Endothelial cell of umbilical vein (primary cell): ENCODE measurements at regions not wholly inside any gene's neighbourhood (a gene's known extent, or its start where the extent isn't known, plus 50 kb on each side); places are given as distances from the start of the nearest gene placed in this dataset.

Experiments used
- BruUV-seq: library from RNA; stranded (reverse); fragments of 400-500 nt; replicated peaks from 2 replicates; lab custom pipeline; 2021; lab: Mats Ljungman, UMichigan
- CTCF ChIA-PET: fragments of 300-600, 350-600 bp; sonication (Branson Sonifier 250); formaldehyde crosslinking; loops from one replicate; lab custom pipeline; 2021; ENCODE audit warnings: antibody characterized with exemption, inconsistent platforms; lab: Charles Lee
- POLR2A ChIA-PET: fragments of 300-600, 350-600 bp; sonication (Branson Sonifier 250); formaldehyde crosslinking; loops from one replicate; lab custom pipeline; 2021; ENCODE audit warnings: antibody characterized with exemption, inconsistent platforms; lab: Charles Lee
- DNase-seq: peaks from one replicate; pipeline ENCODE4 v3.0.0-alpha.2; 2011; ENCODE audit warnings: low read depth, low spot score
- FAIRE-seq: peaks from 2 replicates; lab custom pipeline; 2011; peaks lifted over from hg19 to GRCh38; lab: Jason Lieb, UNC
- H2AFZ ChIP-seq: 2 replicates; pipeline ENCODE4 v1.6.0; 2012; ENCODE audit warnings: low read depth, low read length, control low read depth, inconsistent platforms
- H3K27ac ChIP-seq: 2 replicates; pipeline ENCODE4 v1.5.1; 2011; ENCODE audit warnings: low read depth, mild to moderate bottlenecking, control low read depth, low read length, moderate library complexity; ENCODE audit not compliant: insufficient read depth
- H3K27me3 ChIP-seq, 2 experiments: 2 replicates each; pipeline versions ENCODE4 v1.6.0 to v1.6.1; 2011; ENCODE audit warnings: low read length in 2 of 2, mixed read lengths in 1 of 2; ENCODE audit not compliant: control insufficient read depth in 2 of 2, insufficient read depth in 2 of 2
- H3K36me3 ChIP-seq, 2 experiments: 2 replicates in 1 of 2; 3 replicates in 1 of 2; pipeline ENCODE4 v1.5.1; 2011; ENCODE audit warnings: low read length in 2 of 2, mild to moderate bottlenecking in 1 of 2, moderate library complexity in 1 of 2; ENCODE audit not compliant: control insufficient read depth in 2 of 2, insufficient read depth in 2 of 2; ENCODE audit errors: extremely low read depth in 1 of 2
- H3K4me1 ChIP-seq: 3 replicates; pipeline ENCODE4 v1.5.1; 2011; ENCODE audit warnings: mild to moderate bottlenecking, low read length; ENCODE audit not compliant: control insufficient read depth, insufficient read depth; ENCODE audit errors: extremely low read depth
- H3K4me2 ChIP-seq: 2 replicates; pipeline ENCODE4 v1.6.1; 2011; ENCODE audit warnings: low read length, control low read depth, mixed read lengths; ENCODE audit not compliant: insufficient read depth
- H3K4me3 ChIP-seq, 3 experiments: fragments of 200-600 bp in 1 of 3; sonication (generic), shearing (Covaris generic) in 1 of 3; replicated peaks in 1 of 3; 2 replicates each; pipeline ENCODE4 v1.5.1; 2011 to 2016; ENCODE audit warnings: control low read depth in 3 of 3, low read length in 3 of 3, mild to moderate bottlenecking in 2 of 3, inconsistent platforms in 1 of 3, low read depth in 1 of 3, moderate library complexity in 1 of 3; ENCODE audit not compliant: insufficient read depth in 1 of 3
- H3K79me2 ChIP-seq: 2 replicates; pipeline ENCODE4 v1.6.0; 2012; ENCODE audit warnings: low read length, inconsistent platforms; ENCODE audit not compliant: control insufficient read depth, insufficient read depth
- H3K9ac ChIP-seq: replicated peaks from 2 replicates; pipeline ENCODE3; 2011; ENCODE audit warnings: low read length, control low read depth; ENCODE audit not compliant: insufficient read depth; ENCODE audit errors: extremely low read depth
- H3K9me1 ChIP-seq: replicated peaks from 3 replicates; pipeline ENCODE4 v1.6.0; 2011; ENCODE audit warnings: mild to moderate bottlenecking, low read length; ENCODE audit not compliant: control insufficient read depth, insufficient read depth; ENCODE audit errors: extremely low read depth
- H3K9me3 ChIP-seq: replicated peaks from 2 replicates; pipeline ENCODE4 v1.5.1; 2012; ENCODE audit warnings: low read length, inconsistent platforms; ENCODE audit not compliant: control insufficient read depth, insufficient read depth
- H4K20me1 ChIP-seq: replicated peaks from 2 replicates; pipeline ENCODE3; 2011; ENCODE audit warnings: mild to moderate bottlenecking, low read length; ENCODE audit not compliant: control insufficient read depth, insufficient read depth; ENCODE audit errors: extremely low read depth
- CTCF ChIP-seq, 2 donors: IDR thresholded peaks; 1 replicate in 1 of 2; 2 replicates in 1 of 2; pipeline ENCODE4 v1.5.1; 2011; ENCODE audit warnings: low read length in 2 of 2, mild to moderate bottlenecking in 2 of 2, moderate library complexity in 2 of 2, control low read depth in 1 of 2, inconsistent platforms in 1 of 2, low read depth in 1 of 2; ENCODE audit not compliant: insufficient read depth in 1 of 2; ENCODE audit errors: extremely low read depth in 1 of 2
- EZH2 ChIP-seq: IDR thresholded peaks from 2 replicates; pipeline ENCODE4 v1.6.1; 2012; ENCODE audit warnings: borderline replicate concordance, low read depth, mild to moderate bottlenecking, moderate library complexity, low read length, inconsistent platforms; ENCODE audit not compliant: severe bottlenecking
- FOS ChIP-seq: IDR thresholded peaks from 2 replicates; pipeline ENCODE4 v1.6.1; 2011; ENCODE audit warnings: mild to moderate bottlenecking, low read length, moderate library complexity, borderline replicate concordance; ENCODE audit not compliant: insufficient read depth
- GATA2 ChIP-seq: IDR thresholded peaks from 2 replicates; pipeline ENCODE4 v1.7.0; 2011; ENCODE audit warnings: low read depth, mild to moderate bottlenecking, moderate library complexity, mixed read lengths, low read length; ENCODE audit not compliant: insufficient read length, insufficient read depth
- JUN ChIP-seq: IDR thresholded peaks from 2 replicates; pipeline ENCODE4 v1.6.1; 2011; ENCODE audit warnings: borderline replicate concordance, low read depth; ENCODE audit not compliant: insufficient read length, insufficient read depth
- MAX ChIP-seq: IDR thresholded peaks from 2 replicates; pipeline ENCODE4 v1.6.1; 2011; ENCODE audit not compliant: insufficient read depth, insufficient read length
- MYC ChIP-seq: IDR thresholded peaks from one replicate; pipeline ENCODE4 v1.6.1; 2011; ENCODE audit warnings: mild to moderate bottlenecking, low read depth, low read length
- POLR2A ChIP-seq: IDR thresholded peaks from 2 replicates; pipeline ENCODE4 v1.6.1; 2012; ENCODE audit warnings: low read depth, mild to moderate bottlenecking, control low read depth, low read length
- POLR2AphosphoS5 ChIP-seq: IDR thresholded peaks from 2 replicates; pipeline ENCODE4 v1.6.1; 2012; ENCODE audit warnings: low read depth, mild to moderate bottlenecking, control low read depth, low read length, moderate library complexity; ENCODE audit not compliant: insufficient read depth
- dilution Hi-C: fragments of 300-500 bp; cut with MboI; formaldehyde crosslinking; loops from one replicate; pipeline ENCODE4 v1.15.0; 2019; ENCODE audit warnings: low sequenced_read_pairs; ENCODE audit not compliant: extremely low pct_ligation_motif_present
- intact Hi-C: fragments of 100-400 bp; cut with micrococcal nuclease; formaldehyde crosslinking; loops from one replicate; pipeline ENCODE4 v1.10.0; 2022

GRCh38 chr10:78363190-78363589, 329.5 kb downstream of the RPS24 start:
- dilution Hi-C loops = no loop called here
- TF ChIP-seq EZH2 (no peak), MAX (no peak), CTCF (IDR thresholded peaks at IDR 0.05; ENCODE audit: extremely low read depth in 1 of 2, insufficient read depth in 1 of 2, low read depth in 1 of 2, low read length in 2 of 2) (no peak), GATA2 (no peak), FOS (no peak), POLR2A (no peak), POLR2AphosphoS5 (no peak), MYC (no peak), JUN (no peak)
- ChIA-PET POLR2A (no interaction called here), CTCF (interaction anchor here (0.8 kb wide), 1 partner anchor 18 kb away, joined by 3 read pairs; no protein-coding TSS in a partner anchor)
- Histone ChIP-seq H3K36me3 (no peaks in the 10 kb centered on the region), H2AFZ (no peak overlapping the region), H3K9me3 (no peaks in the 10 kb centered on the region), H3K4me2 (no peak overlapping the region), H3K4me1 (peaks cover 10% of the 10 kb centered on the region), H4K20me1 (no peaks in the 10 kb centered on the region), H3K27ac (no peak overlapping the region), H3K79me2 (no peaks in the 10 kb centered on the region), H3K27me3 (peaks cover 0 to 3% of the 10 kb centered on the region in 2 experiments), H3K9ac (no peak overlapping the region), H3K4me3 (no peak overlapping the region), H3K9me1 (no peaks in the 10 kb centered on the region)
- BruUV-seq = no TSS peak
- DNase-seq = no peak
- intact Hi-C loops = no loop called here
- FAIRE-seq = no peak
